HEK293 (cell line): ENCODE measurements at regions not wholly inside any gene's neighbourhood (a gene's known extent, or its start where the extent isn't known, plus 50 kb on each side); places are given as distances from the start of the nearest gene placed in this dataset.

Experiments
- CTCF ChIA-PET: fragments of 350-600 bp; formaldehyde crosslinking; extraction: SDS; loops from one replicate; lab custom pipeline; 2021; ENCODE audit warnings: antibody characterized with exemption; lab: Yijun Ruan, JAX
- POLR2A ChIA-PET: fragments of 300-600 bp; formaldehyde crosslinking; extraction: SDS; loops from one replicate; lab custom pipeline; 2020; ENCODE audit warnings: antibody characterized with exemption, inconsistent platforms; lab: Yijun Ruan, JAX
- H3K27ac ChIP-seq: fragments of 200-500 bp; sonication (Bioruptor generic); 2 replicates; pipeline ENCODE4 v1.5.1; 2014; ENCODE audit warnings: low read depth, low read length, control low read depth, inconsistent platforms; ENCODE audit errors: extremely low read depth
- H3K36me3 ChIP-seq, 2 experiments: fragments of 200-500 bp in 1 of 2; sonication (Bioruptor generic) in 1 of 2; 1 replicate in 1 of 2; 2 replicates in 1 of 2; pipeline ENCODE4 v1.5.1; 2014 to 2017; ENCODE audit warnings: inconsistent platforms in 2 of 2, low read length in 2 of 2; ENCODE audit not compliant: control insufficient read depth in 2 of 2, insufficient read depth in 1 of 2
- H3K4me1 ChIP-seq: fragments of 200-500 bp; sonication (Bioruptor generic); 2 replicates; pipeline ENCODE4 v1.5.1; 2014; ENCODE audit warnings: mild to moderate bottlenecking, low read length, inconsistent platforms; ENCODE audit not compliant: control insufficient read depth, insufficient read depth
- H3K4me3 ChIP-seq: 2 replicates; pipeline ENCODE4 v1.5.1; 2011; ENCODE audit warnings: low read depth, mild to moderate bottlenecking, control low read depth, low read length, moderate library complexity
- H3K9me3 ChIP-seq: fragments of 200-500 bp; sonication (Bioruptor generic); 2 replicates; pipeline ENCODE4 v1.5.1; 2014; ENCODE audit warnings: low read depth, low read length, inconsistent platforms; ENCODE audit not compliant: control insufficient read depth, insufficient read depth
- CTCF ChIP-seq: fragments of 450-650 bp; formaldehyde crosslinking; IDR thresholded peaks from 2 replicates; pipeline ENCODE4 v1.5.1; 2016; ENCODE audit warnings: missing biosample characterization, missing genetic modification characterization
- IKZF3 ChIP-seq: fragments of 450-650 bp; IDR thresholded peaks from 2 replicates; pipeline ENCODE4 v1.5.0; 2018; ENCODE audit warnings: missing biosample characterization, mild to moderate bottlenecking, missing genetic modification characterization, moderate library complexity
- KLF17 ChIP-seq: fragments of 450-650 bp; formaldehyde crosslinking; IDR thresholded peaks from 2 replicates; pipeline ENCODE4 v1.5.1; 2016; ENCODE audit warnings: missing biosample characterization, missing genetic modification characterization
- PRDM10 ChIP-seq: fragments of 450-650 bp; formaldehyde crosslinking; IDR thresholded peaks from 2 replicates; pipeline ENCODE4 v1.5.1; 2016; ENCODE audit warnings: missing biosample characterization, missing genetic modification characterization
- RBAK ChIP-seq: fragments of 450-650 bp; formaldehyde crosslinking; IDR thresholded peaks from 2 replicates; pipeline ENCODE4 v1.5.1; 2016; ENCODE audit warnings: missing biosample characterization, missing genetic modification characterization
- ZBTB20 ChIP-seq: fragments of 450-650 bp; formaldehyde crosslinking; IDR thresholded peaks from 2 replicates; pipeline ENCODE4 v1.5.1; 2016; ENCODE audit warnings: missing biosample characterization, missing genetic modification characterization
- ZFHX2 ChIP-seq: fragments of 450-650 bp; formaldehyde crosslinking; conservative IDR thresholded peaks from 2 replicates; pipeline ENCODE4 v1.5.1; 2016; ENCODE audit warnings: missing biosample characterization, missing genetic modification characterization
- ZFP37 ChIP-seq: fragments of 450-650 bp; formaldehyde crosslinking; IDR thresholded peaks from 2 replicates; pipeline ENCODE4 v1.5.1; 2016; ENCODE audit warnings: missing biosample characterization, missing genetic modification characterization
- ZFP41 ChIP-seq: fragments of 450-650 bp; formaldehyde crosslinking; IDR thresholded peaks from 2 replicates; pipeline ENCODE4 v1.5.1; 2016; ENCODE audit warnings: missing biosample characterization, missing genetic modification characterization, borderline replicate concordance
- ZNF114 ChIP-seq: fragments of 450-650 bp; formaldehyde crosslinking; IDR thresholded peaks from 2 replicates; pipeline ENCODE4 v1.5.0; 2017; ENCODE audit warnings: missing biosample characterization, missing genetic modification characterization
- ZNF138 ChIP-seq: fragments of 450-650 bp; formaldehyde crosslinking; IDR thresholded peaks from 2 replicates; pipeline ENCODE4 v1.5.1; 2016; ENCODE audit warnings: missing biosample characterization, missing genetic modification characterization, borderline replicate concordance
- ZNF175 ChIP-seq: fragments of 450-650 bp; formaldehyde crosslinking; IDR thresholded peaks from 2 replicates; pipeline ENCODE4 v1.5.1; 2016; ENCODE audit warnings: missing biosample characterization, missing genetic modification characterization
- ZNF18 ChIP-seq: fragments of 450-650 bp; formaldehyde crosslinking; IDR thresholded peaks from 2 replicates; pipeline ENCODE4 v1.5.1; 2016; ENCODE audit warnings: missing biosample characterization, missing genetic modification characterization
- ZNF423 ChIP-seq: fragments of 450-650 bp; formaldehyde crosslinking; IDR thresholded peaks from 2 replicates; pipeline ENCODE4 v1.5.1; 2016; ENCODE audit warnings: missing biosample characterization, missing genetic modification characterization
- ZNF473 ChIP-seq: fragments of 450-650 bp; formaldehyde crosslinking; IDR thresholded peaks from 2 replicates; pipeline ENCODE4 v1.5.1; 2017; ENCODE audit warnings: missing biosample characterization, missing genetic modification characterization
- ZNF488 ChIP-seq: fragments of 450-650 bp; formaldehyde crosslinking; IDR thresholded peaks from 2 replicates; pipeline ENCODE4 v1.5.1; 2016; ENCODE audit warnings: missing biosample characterization, missing genetic modification characterization
- ZNF501 ChIP-seq: fragments of 450-650 bp; formaldehyde crosslinking; IDR thresholded peaks from 2 replicates; pipeline ENCODE4 v1.5.1; 2016; ENCODE audit warnings: missing biosample characterization, missing genetic modification characterization
- ZNF514 ChIP-seq: fragments of 450-650 bp; formaldehyde crosslinking; IDR thresholded peaks from 2 replicates; pipeline ENCODE4 v1.5.1; 2016; ENCODE audit warnings: missing biosample characterization, missing genetic modification characterization
- ZNF670 ChIP-seq: fragments of 450-650 bp; formaldehyde crosslinking; IDR thresholded peaks from 2 replicates; pipeline ENCODE4 v1.5.1; 2016; ENCODE audit warnings: missing biosample characterization, missing genetic modification characterization, low read depth
- ZNF692 ChIP-seq: fragments of 450-650 bp; formaldehyde crosslinking; IDR thresholded peaks from 2 replicates; pipeline ENCODE4 v1.5.1; 2016; ENCODE audit warnings: missing biosample characterization, missing genetic modification characterization
- ZNF830 ChIP-seq: fragments of 450-650 bp; IDR thresholded peaks from 2 replicates; pipeline ENCODE4 v1.5.0; 2018; ENCODE audit warnings: missing biosample characterization, missing genetic modification characterization, low read depth, mild to moderate bottlenecking, moderate library complexity
- ZNF837 ChIP-seq: fragments of 450-650 bp; formaldehyde crosslinking; IDR thresholded peaks from 2 replicates; pipeline ENCODE4 v1.5.1; 2016; ENCODE audit warnings: missing biosample characterization, missing genetic modification characterization

- TF ChIP-seq PRDM10 = no peak
Measured at GRCh38 chr11:129574431-129574830, 198.8 kb downstream of the BARX2 start (continued).

- H3K36me3 ChIP-seq = no peaks in the 10 kb centered on the region
- H3K4me1 ChIP-seq = no peaks in the 10 kb centered on the region
- ChIA-PET POLR2A (no interaction called here), CTCF (no interaction called here)
- H3K9me3 ChIP-seq = no peaks in the 10 kb centered on the region
- H3K27ac ChIP-seq = no peak overlapping the region
- H3K4me3 ChIP-seq = no peak overlapping the region
- TF ChIP-seq ZNF175 (no peak), ZFHX2 (tag by site-specific recombination) (no peak), ZNF501 (tag by site-specific recombination) (no peak), ZBTB20 (tag by site-specific recombination) (no peak), ZNF514 (tag by site-specific recombination) (no peak), ZNF138 (no peak), ZNF488 (no peak), ZFP41 (tag by site-specific recombination) (no peak), ZFP37 (tag by site-specific recombination) (no peak), ZNF114 (tag by site-specific recombination) (no peak), KLF17 (tag by site-specific recombination) (no peak), ZNF670 (tag by site-specific recombination) (no peak), RBAK (tag by site-specific recombination) (no peak), ZNF473 (tag by site-specific recombination) (no peak)
Measured at GRCh38 chr11:129576652-129577051, 201.0 kb downstream of the BARX2 start.

- Histone ChIP-seq H3K9me3 (no peaks in the 10 kb centered on the region), H3K4me3 (no peak overlapping the region), H3K36me3 (no peaks in the 10 kb centered on the region), H3K4me1 (no peaks in the 10 kb centered on the region), H3K27ac (no peak overlapping the region)
- ChIA-PET CTCF (interaction anchor here (0.7 kb wide), 1 partner anchor 119 kb away, joined by 3 read pairs; no protein-coding TSS in a partner anchor), POLR2A (no interaction called here)
- TF ChIP-seq ZNF837 (tag by site-specific recombination) (no peak), ZNF18 (tag by site-specific recombination) (no peak), ZNF830 (tag by site-specific recombination) (no peak), ZNF423 (tag by site-specific recombination) (no peak), CTCF (tag by site-specific recombination) (no peak), ZNF488 (no peak), ZNF692 (no peak), ZFHX2 (tag by site-specific recombination) (no peak), KLF17 (tag by site-specific recombination) (no peak), IKZF3 (tag by site-specific recombination) (no peak)
Measured at GRCh38 chr11:129578006-129578405, 202.4 kb downstream of the BARX2 start.
